Tibial nerve (tissue), 4 donors: ENCODE measurements at regions not wholly inside any gene's neighbourhood (a gene's known extent, or its start where the extent isn't known, plus 50 kb on each side); places are given as distances from the start of the nearest gene placed in this dataset.

Experiments
- EP300 ChIP-seq, 2 donors: sonication (generic); formaldehyde crosslinking; IDR thresholded peaks; one replicate each; pipeline ENCODE4 v1.6.1; 2017; ENCODE audit warnings: antibody characterized with exemption in 2 of 2, mild to moderate bottlenecking in 1 of 2
- POLR2A ChIP-seq, 2 donors: fragments of 450-650 bp; IDR thresholded peaks; one replicate each; pipeline ENCODE4 v1.6.1; 2017; ENCODE audit warnings: antibody characterized with exemption in 2 of 2, mild to moderate bottlenecking in 2 of 2, moderate library complexity in 2 of 2
- TF ChIP-seq, protein P1 (sequence below), 5 experiments: fragments of 200-600 bp in 3 of 5; fragments of 450-650 bp in 2 of 5; sonication (generic) in 3 of 5; IDR thresholded peaks; one replicate each; pipeline ENCODE4 v1.5.1; 2016 to 2019; ENCODE audit warnings: antibody characterized with exemption in 5 of 5, mild to moderate bottlenecking in 3 of 5, moderate library complexity in 2 of 5

DNA sequence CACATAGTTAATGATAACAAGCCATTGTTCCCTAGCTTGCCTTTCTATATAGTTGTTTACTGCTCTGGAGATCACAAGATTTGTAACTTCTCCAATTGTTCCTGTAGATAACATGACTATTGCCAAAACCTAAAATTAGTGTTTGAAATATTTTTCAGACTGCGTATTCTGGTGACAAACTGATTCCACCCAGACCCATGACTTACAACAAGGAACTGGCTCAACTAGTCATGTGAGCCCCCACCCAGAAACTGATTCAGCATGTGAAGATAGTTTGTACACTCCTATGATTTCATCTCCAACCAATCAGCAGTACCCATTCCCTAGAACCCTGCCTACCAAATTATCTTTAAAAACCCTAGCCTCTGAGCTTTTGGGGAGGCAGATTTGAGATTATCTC is 131.4 kb upstream of the BCL9 start:
- TF ChIP-seq, protein P1, sequence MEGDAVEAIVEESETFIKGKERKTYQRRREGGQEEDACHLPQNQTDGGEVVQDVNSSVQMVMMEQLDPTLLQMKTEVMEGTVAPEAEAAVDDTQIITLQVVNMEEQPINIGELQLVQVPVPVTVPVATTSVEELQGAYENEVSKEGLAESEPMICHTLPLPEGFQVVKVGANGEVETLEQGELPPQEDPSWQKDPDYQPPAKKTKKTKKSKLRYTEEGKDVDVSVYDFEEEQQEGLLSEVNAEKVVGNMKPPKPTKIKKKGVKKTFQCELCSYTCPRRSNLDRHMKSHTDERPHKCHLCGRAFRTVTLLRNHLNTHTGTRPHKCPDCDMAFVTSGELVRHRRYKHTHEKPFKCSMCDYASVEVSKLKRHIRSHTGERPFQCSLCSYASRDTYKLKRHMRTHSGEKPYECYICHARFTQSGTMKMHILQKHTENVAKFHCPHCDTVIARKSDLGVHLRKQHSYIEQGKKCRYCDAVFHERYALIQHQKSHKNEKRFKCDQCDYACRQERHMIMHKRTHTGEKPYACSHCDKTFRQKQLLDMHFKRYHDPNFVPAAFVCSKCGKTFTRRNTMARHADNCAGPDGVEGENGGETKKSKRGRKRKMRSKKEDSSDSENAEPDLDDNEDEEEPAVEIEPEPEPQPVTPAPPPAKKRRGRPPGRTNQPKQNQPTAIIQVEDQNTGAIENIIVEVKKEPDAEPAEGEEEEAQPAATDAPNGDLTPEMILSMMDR (IDR thresholded peaks at IDR 0.05): no peak
- no peak for TF ChIP-seq EP300 (IDR thresholded peaks at IDR 0.05)
- no peak for TF ChIP-seq POLR2A (IDR thresholded peaks at IDR 0.05)
